HG03378 (cell line): ENCODE measurements at regions not wholly inside any gene's neighbourhood (a gene's known extent, or its start where the extent isn't known, plus 50 kb on each side); places are given as distances from the start of the nearest gene placed in this dataset.

Source experiments
- ATAC-seq: cut with Tn5 transposase; IDR thresholded peaks from one replicate; pipeline ENCODE4 v1.9.1; 2021; ENCODE audit warnings: mild to moderate bottlenecking, moderate library complexity; ENCODE audit not compliant: unreplicated experiment

GRCh38 chr2:65714866-65715265 lies 282.5 kb upstream of the SPRED2 start:
- no peak for ATAC-seq

GRCh38 chr2:65711863-65712262 lies 279.5 kb upstream of the SPRED2 start:
- no peak for ATAC-seq

- no peak for ATAC-seq
These were observed 278.4 kb upstream of the SPRED2 start for GRCh38 chr2:65710779-65711295.

DNA sequence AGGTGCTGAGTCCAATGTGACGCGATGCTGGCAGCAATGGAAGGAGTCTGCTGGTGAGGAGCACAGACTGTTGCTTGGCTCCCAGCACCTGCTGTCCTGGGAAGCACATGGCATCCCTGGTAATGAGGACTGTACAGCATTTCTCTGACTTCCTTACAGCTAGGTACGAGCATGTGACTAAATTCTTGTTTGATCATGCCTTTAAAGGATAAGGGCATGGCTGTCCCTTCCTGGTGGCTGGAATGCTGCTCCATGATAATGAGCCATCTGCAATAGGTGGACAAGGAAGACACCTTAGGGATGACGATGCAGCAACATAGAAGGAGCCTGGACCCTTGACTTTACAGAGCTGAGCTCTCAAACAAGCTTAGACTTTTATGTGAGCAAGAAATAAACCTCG lies 278.0 kb upstream of the SPRED2 start:
- ATAC-seq = no peak

DNA sequence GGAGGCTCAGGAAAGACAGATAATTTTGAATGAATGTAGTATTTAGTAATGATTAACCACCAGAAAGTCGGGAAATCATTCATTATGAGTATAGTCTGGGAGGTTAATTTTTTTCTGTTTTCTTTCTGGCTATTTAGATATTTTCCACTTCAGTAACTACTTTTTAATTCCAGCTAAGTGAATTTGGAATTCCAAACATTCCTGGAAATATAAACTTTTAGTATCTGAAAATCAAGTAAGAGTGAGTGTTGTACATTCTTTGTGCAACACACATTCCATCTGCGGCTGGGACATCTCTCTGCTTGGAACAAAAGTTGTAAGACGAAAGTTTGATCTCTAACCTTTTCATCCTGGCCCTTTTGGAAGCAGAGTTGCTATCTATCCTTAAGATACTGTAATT lies 275.7 kb upstream of the SPRED2 start:
- ATAC-seq = no peak

DNA sequence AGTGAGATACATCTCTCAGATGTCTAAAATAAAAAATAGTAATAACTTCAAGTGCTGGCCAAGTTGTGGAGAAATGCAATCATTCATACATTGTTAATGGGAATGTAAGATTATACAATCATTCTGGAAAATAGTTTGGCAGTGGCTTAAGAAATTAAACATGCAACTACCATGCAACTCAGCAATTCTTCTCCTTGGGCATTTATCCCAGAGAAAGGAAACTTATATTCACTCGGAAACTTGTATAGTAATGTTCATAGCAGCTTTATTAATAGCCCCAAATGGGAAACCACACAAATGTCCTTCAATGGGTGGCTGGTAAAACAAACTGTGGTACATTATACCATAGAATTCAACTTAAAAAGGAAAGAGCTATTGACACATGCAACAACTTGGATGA lies 274.0 kb upstream of the SPRED2 start:
- no peak for ATAC-seq

DNA sequence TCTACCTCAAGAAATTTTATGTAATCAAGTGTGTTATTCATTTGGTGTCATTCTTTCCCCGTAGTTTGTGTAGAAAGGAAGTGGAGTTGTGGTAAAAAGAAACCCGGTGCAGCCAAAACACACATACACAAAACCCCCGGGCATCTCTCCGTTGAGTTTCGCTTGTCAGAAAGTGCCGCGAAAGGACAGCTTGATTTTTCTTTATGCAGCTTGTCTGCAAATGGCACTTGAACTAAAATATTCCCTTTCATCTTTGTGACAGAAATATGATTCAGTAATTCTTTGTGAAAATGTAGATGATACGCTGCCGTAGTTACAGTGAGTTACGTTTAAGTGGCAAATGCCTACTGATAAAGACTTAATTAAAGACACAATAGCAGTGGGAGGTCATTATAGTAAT lies 268.8 kb upstream of the SPRED2 start:
- no peak for ATAC-seq

DNA sequence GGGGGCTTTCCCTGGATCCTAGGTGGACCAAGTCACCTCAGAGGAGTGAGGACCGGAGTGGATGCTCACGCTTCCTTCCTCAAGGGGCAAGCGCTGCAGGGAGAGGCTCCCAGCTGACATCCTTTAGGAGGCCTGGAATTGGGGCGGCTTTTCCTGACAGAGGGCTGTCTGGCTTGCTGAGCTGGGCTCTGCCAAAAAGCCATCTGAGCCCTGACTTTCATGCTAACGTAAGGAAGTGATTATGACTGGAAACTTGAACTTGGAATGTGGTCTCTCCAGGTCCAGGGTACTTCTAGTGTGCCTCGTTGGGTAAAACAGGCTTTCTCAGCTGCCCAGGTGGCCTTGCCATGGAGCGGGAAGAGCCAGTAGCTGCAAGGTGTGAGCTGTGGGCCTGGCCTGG lies 268.3 kb upstream of the SPRED2 start:
- ATAC-seq = no peak

DNA sequence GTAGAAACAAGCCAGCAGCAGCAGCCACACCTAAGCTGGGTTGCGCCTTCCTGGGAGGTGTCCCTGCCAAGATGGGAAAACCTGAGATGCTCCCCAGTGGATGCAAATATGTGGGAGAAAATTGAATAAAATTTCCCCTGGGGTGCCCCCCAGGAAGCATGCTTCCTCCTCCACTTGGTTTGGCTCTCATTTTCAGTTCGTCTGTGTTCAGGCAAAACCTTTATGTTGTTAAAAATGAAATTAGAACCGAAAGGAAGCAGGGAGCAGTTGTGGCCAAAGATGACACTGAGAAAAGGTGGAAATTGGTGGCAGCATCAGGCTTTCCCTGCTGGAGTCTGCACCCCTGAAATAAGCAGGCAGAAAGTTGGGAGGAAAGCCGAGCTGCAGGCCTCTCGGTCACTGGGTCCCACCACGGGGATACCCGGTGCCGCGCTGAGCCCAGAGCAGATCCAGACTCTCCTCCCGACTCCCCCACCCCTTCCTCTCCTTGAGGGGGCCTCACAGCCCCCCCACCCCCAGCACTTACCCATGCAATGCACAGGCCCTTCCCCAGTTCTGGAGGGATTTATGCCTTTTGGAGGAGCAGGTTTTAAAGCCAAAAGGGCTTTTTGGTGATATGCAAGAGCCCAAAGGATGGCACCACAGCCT lies 267.7 kb upstream of the SPRED2 start:
- no peak for ATAC-seq

GRCh38 chr2:65691816-65692215 lies 259.4 kb upstream of the SPRED2 start:
- no peak for ATAC-seq

DNA sequence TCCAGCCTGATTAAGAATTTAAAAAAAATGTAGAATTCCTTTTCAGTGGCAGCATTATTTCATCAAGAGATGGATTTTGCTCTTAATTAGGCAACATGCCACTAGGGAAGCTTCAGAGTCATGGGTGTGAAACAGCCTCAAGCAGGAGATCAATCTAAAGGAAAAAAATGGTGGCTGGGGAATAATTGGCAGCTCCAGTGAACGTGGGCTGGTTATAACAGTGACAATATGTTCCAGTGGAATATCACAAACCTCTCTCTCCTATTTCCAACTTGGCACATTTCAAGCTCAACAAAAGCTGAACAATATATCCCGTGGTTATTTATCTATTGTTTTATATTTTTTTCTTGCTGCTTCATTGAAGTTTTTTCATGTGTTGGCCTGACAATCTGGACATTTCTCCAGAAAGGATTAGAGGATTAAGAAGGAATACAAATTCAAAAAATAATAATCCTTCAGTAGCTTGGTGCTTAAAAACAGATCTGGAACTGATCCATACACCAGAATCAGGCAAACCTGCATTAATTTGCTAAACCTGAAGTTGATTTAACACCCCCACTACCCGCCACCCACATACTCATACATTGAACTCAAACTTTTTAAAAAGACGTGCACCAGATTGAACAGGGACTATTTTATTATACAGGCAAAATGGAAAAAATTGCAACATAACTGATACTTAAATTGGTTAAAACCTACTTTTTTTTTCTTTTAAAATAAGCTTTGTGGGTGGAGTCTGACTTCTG lies 255.9 kb upstream of the SPRED2 start:
- ATAC-seq = no peak

- ATAC-seq = no peak
These were observed 255.2 kb upstream of the SPRED2 start for GRCh38 chr2:65687614-65688013.

GRCh38 chr2:65686928-65687521 lies 254.6 kb upstream of the SPRED2 start:
- ATAC-seq = no peak

DNA sequence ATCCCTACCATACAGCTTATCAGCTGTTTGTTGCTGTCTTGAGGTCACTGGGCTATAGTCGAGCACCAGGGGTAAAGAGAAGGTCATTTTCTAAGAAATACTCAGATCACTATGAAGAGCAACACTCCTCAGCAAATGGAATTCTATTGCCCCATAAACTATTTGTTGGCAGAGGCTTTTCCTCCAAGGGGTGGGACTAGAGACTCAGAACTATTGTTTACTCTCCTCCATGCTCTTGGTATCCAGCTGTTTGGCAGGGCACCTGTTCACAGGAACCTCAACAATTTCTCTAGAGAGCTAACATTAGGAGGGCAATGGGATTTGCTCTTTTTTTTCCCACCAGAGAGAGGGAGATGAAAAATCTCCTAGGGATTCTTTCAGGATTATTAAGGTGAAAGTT lies 249.1 kb upstream of the SPRED2 start:
- no peak for ATAC-seq

DNA sequence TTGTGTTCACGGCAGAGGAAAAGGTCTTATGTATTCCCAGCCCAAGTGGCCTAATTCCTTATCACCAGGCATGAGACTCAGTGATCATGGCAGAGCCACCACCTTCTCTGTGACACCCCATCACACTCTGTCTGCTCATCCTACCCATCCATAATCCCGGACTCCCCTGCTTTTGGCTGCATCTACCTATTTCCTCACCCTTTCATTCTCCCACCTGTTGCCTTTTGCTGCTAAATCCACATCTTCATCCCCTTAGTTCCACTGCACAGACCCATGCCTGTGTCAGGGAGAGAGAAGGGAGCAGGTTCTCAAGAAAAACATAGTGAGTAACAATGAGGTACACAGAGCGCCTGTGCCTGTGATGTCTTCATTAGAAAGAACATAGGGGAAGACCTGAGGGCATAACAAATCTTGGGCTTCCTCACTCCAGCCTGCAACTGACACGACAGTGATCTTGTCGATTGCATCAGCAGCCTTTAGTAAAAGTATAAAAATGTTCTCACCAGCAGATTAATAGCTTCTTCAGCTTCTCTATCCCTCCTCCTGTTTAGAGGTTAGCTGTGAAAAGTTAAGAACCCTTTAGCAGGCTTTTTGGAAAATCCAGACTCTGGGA lies 246.5 kb upstream of the SPRED2 start:
- ATAC-seq = no peak

GRCh38 chr2:65675350-65675749 lies 243.0 kb upstream of the SPRED2 start:
- ATAC-seq = no peak

- no peak for ATAC-seq
These were observed 239.4 kb upstream of the SPRED2 start for GRCh38 chr2:65671670-65672242.

GRCh38 chr2:65669574-65669973 lies 237.2 kb upstream of the SPRED2 start:
- no peak for ATAC-seq

- ATAC-seq = no peak
These were observed 236.3 kb upstream of the SPRED2 start for GRCh38 chr2:65668744-65669143.

DNA sequence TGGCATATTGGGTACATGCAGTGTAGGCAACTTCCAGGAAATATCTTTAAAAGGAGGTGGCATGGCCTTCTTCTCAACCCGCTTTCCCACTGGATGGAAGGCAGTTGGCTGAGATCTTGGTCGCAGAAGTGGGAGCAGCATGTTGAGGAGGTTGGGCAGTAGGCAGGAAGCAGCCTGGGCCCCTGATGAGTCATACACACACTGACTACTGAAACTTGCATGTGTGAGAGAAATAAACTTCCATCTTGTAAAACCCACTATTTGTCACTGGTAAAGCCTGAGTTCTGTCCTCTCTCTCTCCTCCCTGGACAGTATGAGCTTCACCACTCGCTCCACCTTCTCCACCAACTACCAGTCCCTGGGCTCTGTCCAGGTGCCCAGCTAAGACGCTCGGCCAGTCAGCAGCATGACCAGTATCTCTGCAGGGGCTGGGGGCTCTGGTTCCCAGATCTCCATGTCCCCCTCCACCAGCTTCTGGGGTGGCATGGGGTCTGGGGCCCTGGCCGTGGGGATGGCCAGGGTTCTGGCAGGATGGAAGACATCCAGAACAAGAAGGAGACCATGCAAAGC lies 233.8 kb upstream of the SPRED2 start:
- ATAC-seq = peak; percentile 99

DNA sequence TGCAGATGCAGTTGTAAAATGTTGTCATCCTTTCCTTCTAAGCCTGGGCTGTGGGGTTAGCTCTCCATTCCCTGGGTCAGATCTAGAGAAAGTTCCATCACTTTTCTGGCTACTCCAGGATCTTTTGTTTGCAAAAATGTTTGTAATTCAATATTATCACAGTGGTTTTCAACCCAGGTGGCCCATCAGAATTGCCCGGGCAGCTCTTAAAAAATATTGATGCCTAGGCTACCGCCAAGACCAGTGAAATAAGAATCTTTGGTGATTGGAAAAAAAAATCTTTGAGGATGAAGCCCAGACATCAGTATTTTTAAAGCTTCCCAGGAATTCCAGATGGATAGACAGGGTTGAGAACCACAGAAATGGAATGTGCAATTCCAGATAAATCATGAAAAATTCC lies 232.5 kb upstream of the SPRED2 start:
- no peak for ATAC-seq
